Loucy (cell line): ENCODE measurements at regions not wholly inside any gene's neighbourhood (a gene's known extent, or its start where the extent isn't known, plus 50 kb on each side); places are given as distances from the start of the nearest gene placed in this dataset.

Experiments
- H2AFZ ChIP-seq: fragments of 200-600 bp; sonication (generic); 2 replicates; pipeline ENCODE4 v1.6.0; 2016; ENCODE audit warnings: antibody characterized with exemption, mild to moderate bottlenecking, low read length, moderate library complexity
- H3F3A ChIP-seq: fragments of 200-600 bp; 2 replicates; pipeline ENCODE4 v1.6.0; 2016; ENCODE audit warnings: antibody characterized with exemption, low read depth, mild to moderate bottlenecking
- H3K27me3 ChIP-seq: fragments of 200-600 bp; sonication (generic); 2 replicates; pipeline ENCODE4 v1.6.1; 2014; ENCODE audit warnings: low read length, mild to moderate bottlenecking; ENCODE audit not compliant: insufficient read depth, poor library complexity, severe bottlenecking
- H3K36me3 ChIP-seq: fragments of 200-600 bp; sonication (generic); 2 replicates; pipeline ENCODE4 v1.6.1; 2016; ENCODE audit warnings: low read length; ENCODE audit not compliant: insufficient read depth
- H3K4me1 ChIP-seq: fragments of 200-600 bp; sonication (generic); 2 replicates; pipeline ENCODE4 v1.5.1; 2014; ENCODE audit warnings: low read length, mild to moderate bottlenecking; ENCODE audit not compliant: insufficient read depth, poor library complexity, severe bottlenecking
- H3K4me2 ChIP-seq: fragments of 200-600 bp; sonication (generic); 2 replicates; pipeline ENCODE4 v1.6.0; 2014; ENCODE audit warnings: antibody characterized with exemption, low read length, low read depth, mild to moderate bottlenecking; ENCODE audit not compliant: poor library complexity, severe bottlenecking
- H3K4me3 ChIP-seq: fragments of 200-600 bp; sonication (generic); 2 replicates; pipeline ENCODE4 v1.5.1; 2014; ENCODE audit warnings: low read length, mild to moderate bottlenecking, mixed read lengths; ENCODE audit not compliant: poor library complexity, severe bottlenecking
- H3K79me2 ChIP-seq: fragments of 200-600 bp; sonication (generic); 2 replicates; pipeline ENCODE4 v1.6.1; 2014; ENCODE audit warnings: low read length; ENCODE audit not compliant: insufficient read depth
- H3K9ac ChIP-seq: fragments of 200-600 bp; sonication (generic); 2 replicates; pipeline ENCODE4 v1.6.0; 2014; ENCODE audit warnings: mild to moderate bottlenecking, low read depth, low read length, moderate library complexity; ENCODE audit not compliant: poor library complexity, severe bottlenecking
- H3K9me2 ChIP-seq: fragments of 200-600 bp; sonication (generic); replicated peaks from 2 replicates; pipeline ENCODE4 v1.6.1; 2016; ENCODE audit warnings: low read depth, low read length, mixed read lengths
- H3K9me3 ChIP-seq: fragments of 200-600 bp; sonication (generic); 2 replicates; pipeline ENCODE4 v1.6.1; 2014; ENCODE audit warnings: mild to moderate bottlenecking, antibody characterized with exemption, low read length, low read depth; ENCODE audit not compliant: insufficient read depth
- H4K20me1 ChIP-seq: fragments of 200-600 bp; sonication (generic); 2 replicates; pipeline ENCODE4 v1.6.0; 2014; ENCODE audit warnings: antibody characterized with exemption, low read length, mild to moderate bottlenecking; ENCODE audit not compliant: insufficient read depth, poor library complexity, severe bottlenecking
- CTCF ChIP-seq: fragments of 200-600 bp; sonication (generic); conservative IDR thresholded peaks from 2 replicates; pipeline ENCODE4 v1.5.1; 2014; ENCODE audit warnings: mild to moderate bottlenecking, antibody characterized with exemption, low read length
- EZH2phosphoT487 ChIP-seq: fragments of 200-600 bp; IDR thresholded peaks from 2 replicates; pipeline ENCODE4 v1.6.1; 2018; ENCODE audit warnings: antibody characterized with exemption, mild to moderate bottlenecking, moderate library complexity, borderline replicate concordance

GRCh38 chr2:107635883-107636282 lies 190.8 kb upstream of the RGPD4 start:
- no peak overlapping the region for H3K9ac ChIP-seq
- H3K4me2 ChIP-seq = no peak overlapping the region
- TF ChIP-seq EZH2phosphoT487 (no peak), CTCF (no peak)
- peaks cover 4% of the 10 kb centered on the region for H3K27me3 ChIP-seq
- H3K9me3 ChIP-seq = peaks cover 5% of the 10 kb centered on the region; the same call in 1 of the 2 replicates
- H3K36me3 ChIP-seq = no peaks in the 10 kb centered on the region
- no peaks in the 10 kb centered on the region for H3K4me1 ChIP-seq
- no peaks in the 10 kb centered on the region for H3K9me2 ChIP-seq
- no peak overlapping the region for H3K4me3 ChIP-seq
- no peaks in the 10 kb centered on the region for H3F3A ChIP-seq
- no peaks in the 10 kb centered on the region for H3K79me2 ChIP-seq
- no peak overlapping the region for H2AFZ ChIP-seq
- no peaks in the 10 kb centered on the region for H4K20me1 ChIP-seq

- Histone ChIP-seq H3K4me1 (peaks cover 13% of the 10 kb centered on the region), H3K36me3 (no peaks in the 10 kb centered on the region), H2AFZ (no peak overlapping the region), H3K27me3 (no peaks in the 10 kb centered on the region), H3K9me3 (peaks cover 15% of the 10 kb centered on the region; the same call in 1 of the 2 replicates), H3F3A (no peaks in the 10 kb centered on the region), H3K4me3 (no peak overlapping the region), H3K79me2 (no peaks in the 10 kb centered on the region), H3K4me2 (no peak overlapping the region), H4K20me1 (no peaks in the 10 kb centered on the region), H3K9ac (no peak overlapping the region), H3K9me2 (no peaks in the 10 kb centered on the region)
- TF ChIP-seq CTCF (no peak), EZH2phosphoT487 (no peak)
Measured at GRCh38 chr2:107645586-107645985, 181.1 kb upstream of the RGPD4 start.

GRCh38 chr2:107648781-107649404 lies 177.8 kb upstream of the RGPD4 start:
- Histone ChIP-seq H3F3A (no peaks in the 10 kb centered on the region), H3K27me3 (no peaks in the 10 kb centered on the region), H2AFZ (peak overlapping the region; percentile 66; the same call in 1 of the 2 replicates), H3K79me2 (no peaks in the 10 kb centered on the region), H3K4me1 (peaks cover 13% of the 10 kb centered on the region), H3K9me2 (no peaks in the 10 kb centered on the region), H3K9me3 (peaks cover 11% of the 10 kb centered on the region; the same call in 1 of the 2 replicates), H3K4me3 (no peak overlapping the region), H3K9ac (no peak overlapping the region), H3K36me3 (no peaks in the 10 kb centered on the region), H4K20me1 (no peaks in the 10 kb centered on the region), H3K4me2 (peak overlapping the region; percentile 13)
- no peak for TF ChIP-seq EZH2phosphoT487
- peak; percentile 80 for TF ChIP-seq CTCF
